ENCODE measurements at regions not wholly inside any gene's neighbourhood (a gene's known extent, or its start where the extent isn't known, plus 50 kb on each side); places are given as distances from the start of the nearest gene placed in this dataset.
"Not testable (repeated sequence)": the region's sequence is repeated elsewhere in the genome, so short reads cannot be mapped to it uniquely, and the experiment has no call there.

DNA sequence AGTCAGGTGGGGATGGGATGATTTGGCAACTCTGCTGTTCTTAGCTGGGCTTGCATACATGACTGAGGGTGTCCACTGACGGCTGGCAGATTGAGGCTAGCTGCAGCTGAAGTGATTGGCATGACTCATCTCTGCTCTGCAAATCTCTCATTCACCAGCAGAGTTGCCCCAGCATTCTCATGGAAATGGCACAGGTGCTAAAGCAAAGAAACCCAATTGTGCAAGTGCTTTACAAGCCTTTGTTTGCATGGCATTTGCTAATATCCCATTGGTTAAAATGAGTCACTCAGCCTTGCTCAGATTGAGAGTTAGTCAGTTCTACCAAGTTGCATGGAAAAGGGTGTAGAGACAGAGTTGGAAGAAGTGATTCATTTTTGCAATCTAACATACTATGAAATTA, 389.7 kb upstream of the FAR2 start:
- no peaks in the 10 kb centered on the region; the same call in 1 of the 2 replicates for H3K27me3 Mint-ChIP-seq (ENCODE audit: insufficient read depth)
- H3K9me3 Mint-ChIP-seq, result peaks cover 41% of the 10 kb centered on the region
- no peaks in the 10 kb centered on the region for H3K36me3 Mint-ChIP-seq (ENCODE audit: low read depth)
- TF ChIP-seq, protein P1, sequence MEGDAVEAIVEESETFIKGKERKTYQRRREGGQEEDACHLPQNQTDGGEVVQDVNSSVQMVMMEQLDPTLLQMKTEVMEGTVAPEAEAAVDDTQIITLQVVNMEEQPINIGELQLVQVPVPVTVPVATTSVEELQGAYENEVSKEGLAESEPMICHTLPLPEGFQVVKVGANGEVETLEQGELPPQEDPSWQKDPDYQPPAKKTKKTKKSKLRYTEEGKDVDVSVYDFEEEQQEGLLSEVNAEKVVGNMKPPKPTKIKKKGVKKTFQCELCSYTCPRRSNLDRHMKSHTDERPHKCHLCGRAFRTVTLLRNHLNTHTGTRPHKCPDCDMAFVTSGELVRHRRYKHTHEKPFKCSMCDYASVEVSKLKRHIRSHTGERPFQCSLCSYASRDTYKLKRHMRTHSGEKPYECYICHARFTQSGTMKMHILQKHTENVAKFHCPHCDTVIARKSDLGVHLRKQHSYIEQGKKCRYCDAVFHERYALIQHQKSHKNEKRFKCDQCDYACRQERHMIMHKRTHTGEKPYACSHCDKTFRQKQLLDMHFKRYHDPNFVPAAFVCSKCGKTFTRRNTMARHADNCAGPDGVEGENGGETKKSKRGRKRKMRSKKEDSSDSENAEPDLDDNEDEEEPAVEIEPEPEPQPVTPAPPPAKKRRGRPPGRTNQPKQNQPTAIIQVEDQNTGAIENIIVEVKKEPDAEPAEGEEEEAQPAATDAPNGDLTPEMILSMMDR (IDR thresholded peaks at IDR 0.05), result no peak
- H3K4me1 Mint-ChIP-seq (ENCODE audit: low read depth), result no peaks in the 10 kb centered on the region
- DNase-seq, result no peak
- H3K27ac Mint-ChIP-seq, result no peak overlapping the region
- H3K4me3 Mint-ChIP-seq, result no peak overlapping the region

- not testable (repeated sequence) for H3K4me3 Mint-ChIP-seq; DNase-seq; H3K27me3 Mint-ChIP-seq (ENCODE audit: insufficient read depth); H3K4me1 Mint-ChIP-seq (ENCODE audit: low read depth); H3K36me3 Mint-ChIP-seq (ENCODE audit: low read depth); H3K27ac Mint-ChIP-seq
- H3K9me3 Mint-ChIP-seq, result peaks cover 31% of the 10 kb centered on the region
These were observed 388.8 kb upstream of the FAR2 start for GRCh38 chr12:28760040-28760903.

DNA sequence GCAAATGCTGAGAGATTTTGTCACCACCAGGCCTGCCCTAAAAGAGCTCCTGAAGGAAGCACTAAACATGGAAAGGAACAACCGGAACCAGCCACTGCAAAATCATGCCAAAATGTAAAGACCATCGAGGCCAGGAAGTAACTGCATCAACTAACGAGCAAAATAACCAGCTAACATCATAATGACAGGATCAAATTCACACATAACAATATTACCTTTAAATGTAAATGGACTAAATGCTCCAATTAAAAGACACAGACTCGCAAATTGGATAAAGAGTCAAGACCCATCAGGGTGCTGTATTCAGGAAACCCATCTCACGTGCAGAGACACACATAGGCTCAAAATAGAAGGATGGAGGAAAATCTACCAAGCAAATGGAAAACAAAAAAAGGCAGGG, 387.2 kb upstream of the FAR2 start:
- not testable (repeated sequence) for H3K27ac Mint-ChIP-seq; H3K36me3 Mint-ChIP-seq (ENCODE audit: low read depth); H3K4me3 Mint-ChIP-seq; DNase-seq; H3K27me3 Mint-ChIP-seq (ENCODE audit: insufficient read depth); H3K4me1 Mint-ChIP-seq (ENCODE audit: low read depth)
- peaks cover 18% of the 10 kb centered on the region for H3K9me3 Mint-ChIP-seq

DNA sequence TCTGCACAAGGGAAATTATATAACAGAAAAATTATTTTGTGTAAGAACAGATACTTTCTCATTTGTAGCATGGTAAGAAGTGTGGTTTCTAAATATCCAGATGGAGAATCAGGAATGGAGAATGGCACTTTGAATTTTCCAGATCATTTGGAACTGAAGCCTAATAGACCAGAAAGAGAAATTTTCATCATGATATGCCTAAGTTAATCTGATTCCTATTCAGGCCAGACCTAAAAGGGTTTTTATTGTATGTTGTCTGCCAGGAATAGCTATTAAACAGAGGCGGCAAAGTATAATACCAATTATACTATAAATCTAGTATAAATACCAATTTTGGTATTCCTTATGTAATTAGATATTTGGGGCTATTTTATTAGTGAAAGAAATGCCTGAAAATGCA, 382.7 kb upstream of the FAR2 start:
- H3K36me3 Mint-ChIP-seq (ENCODE audit: low read depth), result no peaks in the 10 kb centered on the region
- H3K9me3 Mint-ChIP-seq, result peaks cover 1% of the 10 kb centered on the region; the same call in 1 of the 2 replicates
- no peak for DNase-seq
- H3K4me3 Mint-ChIP-seq, result no peak overlapping the region
- no peak overlapping the region for H3K27ac Mint-ChIP-seq
- no peaks in the 10 kb centered on the region; the same call in none of the 2 replicates for H3K27me3 Mint-ChIP-seq (ENCODE audit: insufficient read depth)
- TF ChIP-seq, protein P1 (IDR thresholded peaks at IDR 0.05), result no peak
- H3K4me1 Mint-ChIP-seq (ENCODE audit: low read depth), result no peaks in the 10 kb centered on the region

DNA sequence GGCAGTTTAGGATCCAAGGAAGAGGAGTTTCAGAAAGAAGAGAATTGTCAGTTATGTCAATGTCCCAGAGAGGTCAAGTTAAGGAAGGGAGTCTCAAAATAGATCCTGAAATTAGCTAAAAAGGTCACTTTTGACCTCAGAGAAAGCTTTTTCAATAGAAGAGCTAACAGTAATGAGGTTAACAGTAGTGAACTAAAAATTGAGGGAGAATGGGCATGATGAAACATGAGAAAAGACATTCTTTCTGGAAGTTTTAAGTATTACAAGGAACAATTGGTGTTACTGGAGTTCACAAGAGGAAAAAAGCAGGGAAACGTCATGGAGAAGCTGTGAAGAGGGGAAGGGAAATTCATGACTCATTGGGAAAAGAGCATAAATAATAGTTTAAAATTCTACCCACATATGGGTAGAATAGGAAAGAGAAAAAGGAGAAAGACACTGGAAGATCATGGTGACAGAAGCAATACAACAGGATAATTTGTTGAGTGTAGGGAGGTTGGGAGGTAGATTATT, 381.2 kb upstream of the FAR2 start:
- no peaks in the 10 kb centered on the region; the same call in 1 of the 2 replicates for H3K9me3 Mint-ChIP-seq

GRCh38 chr12:28770322-28770721, 378.8 kb upstream of the FAR2 start:
- H3K9me3 Mint-ChIP-seq, result no peaks in the 10 kb centered on the region; the same call in 1 of the 2 replicates
- TF ChIP-seq, protein P1 (IDR thresholded peaks at IDR 0.05), result no peak
- no peaks in the 10 kb centered on the region for H3K4me1 Mint-ChIP-seq (ENCODE audit: low read depth)
- no peaks in the 10 kb centered on the region for H3K36me3 Mint-ChIP-seq (ENCODE audit: low read depth)
- H3K4me3 Mint-ChIP-seq, result no peak overlapping the region
- no peak overlapping the region for H3K27ac Mint-ChIP-seq
- H3K27me3 Mint-ChIP-seq (ENCODE audit: insufficient read depth), result no peaks in the 10 kb centered on the region; the same call in none of the 2 replicates
- no peak for DNase-seq

More for the DNA sequence above, 381.2 kb upstream of the FAR2 start:
- Mint-ChIP-seq H3K36me3 (ENCODE audit: low read depth) (no peaks in the 10 kb centered on the region), H3K27me3 (ENCODE audit: insufficient read depth) (no peaks in the 10 kb centered on the region; the same call in none of the 2 replicates), H3K27ac (no peak overlapping the region), H3K4me3 (no peak overlapping the region), H3K4me1 (ENCODE audit: low read depth) (no peaks in the 10 kb centered on the region)
- TF ChIP-seq, protein P1 (IDR thresholded peaks at IDR 0.05), result no peak
- no peak for DNase-seq
